ENCODE measurements at regions not wholly inside any gene's neighbourhood (a gene's known extent, or its start where the extent isn't known, plus 50 kb on each side); places are given as distances from the start of the nearest gene placed in this dataset.

GRCh38 chr10:111472445-111472844 is 395.6 kb downstream of the ADRA2A start:
- TF ChIP-seq CTCF (IDR thresholded peaks at IDR 0.05) (no peak), POLR2A (IDR thresholded peaks at IDR 0.05) (no peak)
